ENCODE measurements at regions not wholly inside any gene's neighbourhood (a gene's known extent, or its start where the extent isn't known, plus 50 kb on each side); places are given as distances from the start of the nearest gene placed in this dataset.

- no peak for DNase-seq
Measured at GRCh38 chr9:87824216-87824875, 58.3 kb upstream of the SPATA31E1 start.

- DNase-seq, result no peak
Measured at GRCh38 chr9:87824886-87825285, 57.8 kb upstream of the SPATA31E1 start.

GRCh38 chr9:87826331-87826730, 56.3 kb upstream of the SPATA31E1 start:
- no peak for DNase-seq

- no peak for DNase-seq
Measured at GRCh38 chr9:87827341-87827740, 55.3 kb upstream of the SPATA31E1 start.

- no peak for DNase-seq
Measured at GRCh38 chr9:87829756-87830155, 52.9 kb upstream of the SPATA31E1 start.

- DNase-seq, result peak in 2 of 4 experiments; percentile 15 to 40
Measured at GRCh38 chr9:87830446-87830845, 52.2 kb upstream of the SPATA31E1 start.

GRCh38 chr9:87831159-87831558, 51.5 kb upstream of the SPATA31E1 start:
- no peak for DNase-seq

Data from suppressor macrophage (primary cell).